ENCODE measurements at regions not wholly inside any gene's neighbourhood (a gene's known extent, or its start where the extent isn't known, plus 50 kb on each side); places are given as distances from the start of the nearest gene placed in this dataset.
A peak's percentile ranks its signal among the peaks of the same experiment; 100 is the strongest.
"Not testable (repeated sequence)": the region's sequence is repeated elsewhere in the genome, so short reads cannot be mapped to it uniquely, and the experiment has no call there.

- H3K9me3 ChIP-seq (ENCODE audit: control insufficient read depth, low read depth, low read length): peaks cover 9% of the 10 kb centered on the region
- no peaks in the 10 kb centered on the region for H3K4me1 ChIP-seq (ENCODE audit: control insufficient read depth, insufficient read depth, low read length)
- peak in 1 of 2 donors; percentile 42 for DNase-seq
- H3K4me3 ChIP-seq (ENCODE audit: low read length): no peak overlapping the region
- no peaks in the 10 kb centered on the region for H3K27me3 ChIP-seq (ENCODE audit: control insufficient read depth, insufficient read depth, low read length)
- H3K27ac ChIP-seq (ENCODE audit: low read length): no peak overlapping the region
- H3K36me3 ChIP-seq (ENCODE audit: control insufficient read depth, insufficient read depth, low read length): no peaks in the 10 kb centered on the region
Measured at GRCh38 chr1:183753464-183753891, 51.4 kb upstream of the RGL1 start.

GRCh38 chr1:183744132-183744913, 60.6 kb upstream of the RGL1 start:
- no CpG with 5 or more reads among the region's 1 CpG for WGBS (ENCODE audit: insufficient coverage, low lambda C conversion rate)
- no peaks in the 10 kb centered on the region for H3K36me3 ChIP-seq (ENCODE audit: control insufficient read depth, insufficient read depth, low read length)
- DNase-seq: peak in 1 of 2 donors; percentile 15
- H3K4me3 ChIP-seq (ENCODE audit: low read length): no peak overlapping the region
- H3K27ac ChIP-seq (ENCODE audit: low read length): no peak overlapping the region
- no peaks in the 10 kb centered on the region for H3K9me3 ChIP-seq (ENCODE audit: control insufficient read depth, low read depth, low read length)
- no peaks in the 10 kb centered on the region for H3K27me3 ChIP-seq (ENCODE audit: control insufficient read depth, insufficient read depth, low read length)
- H3K4me1 ChIP-seq (ENCODE audit: control insufficient read depth, insufficient read depth, low read length): peaks cover 7% of the 10 kb centered on the region

GRCh38 chr1:183742355-183742754, 62.6 kb upstream of the RGL1 start:
- DNase-seq: peak; percentile 75 to 78
- WGBS (ENCODE audit: insufficient coverage, low lambda C conversion rate): 67% methylated on average over 1 of the region's 4 CpGs
- peak overlapping the region; percentile 57 for H3K27ac ChIP-seq (ENCODE audit: low read length)

GRCh38 chr1:183739741-183740271, 65.1 kb upstream of the RGL1 start:
- H3K4me1 ChIP-seq (ENCODE audit: control insufficient read depth, insufficient read depth, low read length): peaks cover 28% of the 10 kb centered on the region
- no peak overlapping the region for H3K4me3 ChIP-seq (ENCODE audit: low read length)
- no peaks in the 10 kb centered on the region for H3K9me3 ChIP-seq (ENCODE audit: control insufficient read depth, low read depth, low read length)
- peak in 1 of 2 donors; percentile 26 for DNase-seq
- no peak overlapping the region for H3K27ac ChIP-seq (ENCODE audit: low read length)
- WGBS (ENCODE audit: insufficient coverage, low lambda C conversion rate): 94% methylated on average over 3 of the region's 6 CpGs
- no peaks in the 10 kb centered on the region for H3K36me3 ChIP-seq (ENCODE audit: control insufficient read depth, insufficient read depth, low read length)
- H3K27me3 ChIP-seq (ENCODE audit: control insufficient read depth, insufficient read depth, low read length): no peaks in the 10 kb centered on the region

More at GRCh38 chr1:183742355-183742754, 62.6 kb upstream of the RGL1 start:
- Histone ChIP-seq H3K36me3 (ENCODE audit: control insufficient read depth, insufficient read depth, low read length) (no peaks in the 10 kb centered on the region), H3K9me3 (ENCODE audit: control insufficient read depth, low read depth, low read length) (no peaks in the 10 kb centered on the region), H3K4me3 (ENCODE audit: low read length) (no peak overlapping the region), H3K4me1 (ENCODE audit: control insufficient read depth, insufficient read depth, low read length) (peaks cover 15% of the 10 kb centered on the region), H3K27me3 (ENCODE audit: control insufficient read depth, insufficient read depth, low read length) (no peaks in the 10 kb centered on the region)

- H3K27ac ChIP-seq (ENCODE audit: low read length): peak overlapping the region; percentile 41
- H3K4me3 ChIP-seq (ENCODE audit: low read length): no peak overlapping the region
- no peaks in the 10 kb centered on the region for H3K27me3 ChIP-seq (ENCODE audit: control insufficient read depth, insufficient read depth, low read length)
- no peaks in the 10 kb centered on the region for H3K36me3 ChIP-seq (ENCODE audit: control insufficient read depth, insufficient read depth, low read length)
- no peaks in the 10 kb centered on the region for H3K9me3 ChIP-seq (ENCODE audit: control insufficient read depth, low read depth, low read length)
- H3K4me1 ChIP-seq (ENCODE audit: control insufficient read depth, insufficient read depth, low read length): peaks cover 35% of the 10 kb centered on the region
- WGBS (ENCODE audit: insufficient coverage, low lambda C conversion rate): no CpG with 5 or more reads among the region's 2 CpGs
- peak in 1 of 2 donors; percentile 30 for DNase-seq
Measured at GRCh38 chr1:183739082-183739481, 65.8 kb upstream of the RGL1 start.

- H3K4me1 ChIP-seq (ENCODE audit: control insufficient read depth, insufficient read depth, low read length): peaks cover 39% of the 10 kb centered on the region
- H3K27me3 ChIP-seq (ENCODE audit: control insufficient read depth, insufficient read depth, low read length); H3K27ac ChIP-seq (ENCODE audit: low read length); DNase-seq; H3K36me3 ChIP-seq (ENCODE audit: control insufficient read depth, insufficient read depth, low read length); H3K9me3 ChIP-seq (ENCODE audit: control insufficient read depth, low read depth, low read length); H3K4me3 ChIP-seq (ENCODE audit: low read length): not testable (repeated sequence)
- WGBS (ENCODE audit: insufficient coverage, low lambda C conversion rate): 88% methylated on average over 2 of the region's 7 CpGs
Measured at GRCh38 chr1:183737916-183738315, 67.0 kb upstream of the RGL1 start.

GRCh38 chr1:183736343-183736742, 68.6 kb upstream of the RGL1 start:
- Histone ChIP-seq H3K36me3 (ENCODE audit: control insufficient read depth, insufficient read depth, low read length) (no peaks in the 10 kb centered on the region), H3K27ac (ENCODE audit: low read length) (peak overlapping the region; percentile 63)
- DNase-seq: peak; percentile 50 to 76

GRCh38 chr1:183735069-183735860, 69.7 kb upstream of the RGL1 start:
- no peaks in the 10 kb centered on the region for H3K27me3 ChIP-seq (ENCODE audit: control insufficient read depth, insufficient read depth, low read length)
- peak overlapping the region; percentile 63 for H3K27ac ChIP-seq (ENCODE audit: low read length)
- H3K36me3 ChIP-seq (ENCODE audit: control insufficient read depth, insufficient read depth, low read length): no peaks in the 10 kb centered on the region
- peak in 1 of 2 donors; percentile 26 for DNase-seq
- WGBS (ENCODE audit: insufficient coverage, low lambda C conversion rate): 60% methylated on average over 1 of the region's 1 CpG
- H3K4me3 ChIP-seq (ENCODE audit: low read length): no peak overlapping the region
- no peaks in the 10 kb centered on the region for H3K9me3 ChIP-seq (ENCODE audit: control insufficient read depth, low read depth, low read length)
- peaks cover 39% of the 10 kb centered on the region for H3K4me1 ChIP-seq (ENCODE audit: control insufficient read depth, insufficient read depth, low read length)

More at GRCh38 chr1:183736343-183736742, 68.6 kb upstream of the RGL1 start:
- Histone ChIP-seq H3K4me3 (ENCODE audit: low read length) (no peak overlapping the region), H3K4me1 (ENCODE audit: control insufficient read depth, insufficient read depth, low read length) (peaks cover 38% of the 10 kb centered on the region), H3K27me3 (ENCODE audit: control insufficient read depth, insufficient read depth, low read length) (no peaks in the 10 kb centered on the region), H3K9me3 (ENCODE audit: control insufficient read depth, low read depth, low read length) (no peaks in the 10 kb centered on the region)

GRCh38 chr1:183734543-183735036, 70.3 kb upstream of the RGL1 start:
- peak; percentile 41 to 54 for DNase-seq
- Histone ChIP-seq H3K4me3 (ENCODE audit: low read length) (no peak overlapping the region), H3K27ac (ENCODE audit: low read length) (peak overlapping the region; percentile 63)

GRCh38 chr1:183733715-183734114, 71.2 kb upstream of the RGL1 start:
- WGBS (ENCODE audit: insufficient coverage, low lambda C conversion rate): 90% methylated on average over 2 of the region's 2 CpGs
- Histone ChIP-seq H3K4me3 (ENCODE audit: low read length) (no peak overlapping the region), H3K9me3 (ENCODE audit: control insufficient read depth, low read depth, low read length) (no peaks in the 10 kb centered on the region), H3K27me3 (ENCODE audit: control insufficient read depth, insufficient read depth, low read length) (no peaks in the 10 kb centered on the region), H3K27ac (ENCODE audit: low read length) (no peak overlapping the region), H3K36me3 (ENCODE audit: control insufficient read depth, insufficient read depth, low read length) (no peaks in the 10 kb centered on the region), H3K4me1 (ENCODE audit: control insufficient read depth, insufficient read depth, low read length) (peaks cover 34% of the 10 kb centered on the region)
- no peak for DNase-seq

More at GRCh38 chr1:183734543-183735036, 70.3 kb upstream of the RGL1 start:
- Histone ChIP-seq H3K27me3 (ENCODE audit: control insufficient read depth, insufficient read depth, low read length) (no peaks in the 10 kb centered on the region), H3K36me3 (ENCODE audit: control insufficient read depth, insufficient read depth, low read length) (no peaks in the 10 kb centered on the region), H3K9me3 (ENCODE audit: control insufficient read depth, low read depth, low read length) (no peaks in the 10 kb centered on the region), H3K4me1 (ENCODE audit: control insufficient read depth, insufficient read depth, low read length) (peaks cover 39% of the 10 kb centered on the region)
- WGBS (ENCODE audit: insufficient coverage, low lambda C conversion rate): 37% methylated on average over 2 of the region's 5 CpGs

Measured in large intestine (tissue), 3 donors.